ENCODE measurements at regions not wholly inside any gene's neighbourhood (a gene's known extent, or its start where the extent isn't known, plus 50 kb on each side); places are given as distances from the start of the nearest gene placed in this dataset.

- TF ChIP-seq, protein P1, sequence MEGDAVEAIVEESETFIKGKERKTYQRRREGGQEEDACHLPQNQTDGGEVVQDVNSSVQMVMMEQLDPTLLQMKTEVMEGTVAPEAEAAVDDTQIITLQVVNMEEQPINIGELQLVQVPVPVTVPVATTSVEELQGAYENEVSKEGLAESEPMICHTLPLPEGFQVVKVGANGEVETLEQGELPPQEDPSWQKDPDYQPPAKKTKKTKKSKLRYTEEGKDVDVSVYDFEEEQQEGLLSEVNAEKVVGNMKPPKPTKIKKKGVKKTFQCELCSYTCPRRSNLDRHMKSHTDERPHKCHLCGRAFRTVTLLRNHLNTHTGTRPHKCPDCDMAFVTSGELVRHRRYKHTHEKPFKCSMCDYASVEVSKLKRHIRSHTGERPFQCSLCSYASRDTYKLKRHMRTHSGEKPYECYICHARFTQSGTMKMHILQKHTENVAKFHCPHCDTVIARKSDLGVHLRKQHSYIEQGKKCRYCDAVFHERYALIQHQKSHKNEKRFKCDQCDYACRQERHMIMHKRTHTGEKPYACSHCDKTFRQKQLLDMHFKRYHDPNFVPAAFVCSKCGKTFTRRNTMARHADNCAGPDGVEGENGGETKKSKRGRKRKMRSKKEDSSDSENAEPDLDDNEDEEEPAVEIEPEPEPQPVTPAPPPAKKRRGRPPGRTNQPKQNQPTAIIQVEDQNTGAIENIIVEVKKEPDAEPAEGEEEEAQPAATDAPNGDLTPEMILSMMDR (IDR thresholded peaks at IDR 0.05; ENCODE audit: low read depth, low read length): no peak
- Histone ChIP-seq H3K4me3 (ENCODE audit: low read depth, low read length) (no peak overlapping the region), H3K27me3 (peaks cover 7% of the 10 kb centered on the region), H3K9me3 (no peaks in the 10 kb centered on the region; the same call in 1 of the 2 replicates), H3K36me3 (no peaks in the 10 kb centered on the region), H3K4me1 (no peaks in the 10 kb centered on the region)
- DNase-seq: no peak
Observed at GRCh38 chr15:98480844-98481243, 167.5 kb upstream of the IGF1R start.

DNA sequence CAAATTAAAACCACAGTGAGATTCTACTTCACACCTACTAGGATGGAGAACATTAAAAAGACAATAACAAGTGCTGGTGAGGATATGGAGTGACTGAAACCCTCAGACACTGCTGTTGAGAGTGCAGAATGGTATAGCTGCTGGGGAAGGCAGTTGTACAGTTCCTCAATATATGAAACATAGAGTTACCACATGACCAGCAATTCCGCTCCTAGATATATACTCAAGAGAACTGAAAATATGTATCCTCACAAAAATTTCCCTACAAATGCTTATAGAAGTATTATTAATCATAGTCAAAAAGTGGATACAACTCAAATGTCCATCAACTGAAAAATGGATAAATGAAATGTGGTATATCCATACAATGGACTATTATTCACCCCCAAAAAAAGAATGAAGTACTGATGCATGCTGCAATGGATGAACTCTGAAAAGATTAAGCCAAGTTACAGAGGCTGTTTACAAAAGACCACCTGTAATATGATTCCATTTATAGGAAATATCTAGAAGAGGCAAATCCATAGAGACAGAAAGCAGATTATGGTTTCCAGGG is 164.7 kb upstream of the IGF1R start:
- no peaks in the 10 kb centered on the region for H3K4me1 ChIP-seq
- no peaks in the 10 kb centered on the region; the same call in 1 of the 2 replicates for H3K9me3 ChIP-seq
- H3K4me3 ChIP-seq (ENCODE audit: low read depth, low read length): no peak overlapping the region
- H3K27me3 ChIP-seq: peaks cover 7% of the 10 kb centered on the region
- no peak for DNase-seq
- TF ChIP-seq, protein P1 (IDR thresholded peaks at IDR 0.05; ENCODE audit: low read depth, low read length): no peak
- H3K36me3 ChIP-seq: no peaks in the 10 kb centered on the region

GRCh38 chr15:98484914-98485313 is 163.4 kb upstream of the IGF1R start:
- Histone ChIP-seq H3K36me3 (no peaks in the 10 kb centered on the region), H3K4me1 (no peaks in the 10 kb centered on the region), H3K4me3 (ENCODE audit: low read depth, low read length) (no peak overlapping the region), H3K27me3 (peaks cover 7% of the 10 kb centered on the region), H3K9me3 (no peaks in the 10 kb centered on the region; the same call in 1 of the 2 replicates)
- TF ChIP-seq, protein P1 (IDR thresholded peaks at IDR 0.05; ENCODE audit: low read depth, low read length): no peak
- no peak for DNase-seq

DNA sequence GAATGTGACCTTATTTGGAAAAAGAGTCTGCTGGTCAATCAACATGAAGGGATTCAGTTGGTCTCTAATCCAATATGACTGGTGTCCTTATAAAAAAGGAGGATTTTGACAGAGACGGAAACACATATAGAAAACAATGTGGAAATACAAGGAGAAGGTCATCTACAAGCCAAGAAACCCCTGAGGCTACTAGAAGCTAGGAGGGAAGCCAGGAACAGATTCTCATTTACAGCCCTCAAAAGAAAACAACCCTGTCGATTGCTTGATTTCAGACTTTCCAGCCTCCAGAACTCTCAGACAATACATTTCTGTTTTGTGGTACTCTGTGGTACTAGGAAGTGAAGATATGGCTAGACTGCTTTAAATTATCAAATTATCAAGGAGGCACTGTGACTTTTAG is 162.9 kb upstream of the IGF1R start:
- no peak overlapping the region for H3K4me3 ChIP-seq (ENCODE audit: low read depth, low read length)
- H3K4me1 ChIP-seq: no peaks in the 10 kb centered on the region
- H3K36me3 ChIP-seq: no peaks in the 10 kb centered on the region
- no peaks in the 10 kb centered on the region; the same call in 1 of the 2 replicates for H3K9me3 ChIP-seq
- TF ChIP-seq, protein P1 (IDR thresholded peaks at IDR 0.05; ENCODE audit: low read depth, low read length): no peak
- peaks cover 7% of the 10 kb centered on the region for H3K27me3 ChIP-seq
- DNase-seq: no peak

- TF ChIP-seq, protein P1 (IDR thresholded peaks at IDR 0.05; ENCODE audit: low read depth, low read length): no peak
- no peak for DNase-seq
- Histone ChIP-seq H3K4me3 (ENCODE audit: low read depth, low read length) (no peak overlapping the region), H3K4me1 (no peaks in the 10 kb centered on the region), H3K36me3 (no peaks in the 10 kb centered on the region), H3K27me3 (no peaks in the 10 kb centered on the region; the same call in 1 of the 2 replicates), H3K9me3 (no peaks in the 10 kb centered on the region)
Observed at GRCh38 chr15:98493966-98494511, 154.3 kb upstream of the IGF1R start.

- no peak for DNase-seq
- H3K4me1 ChIP-seq: no peaks in the 10 kb centered on the region
- peaks cover 39% of the 10 kb centered on the region for H3K27me3 ChIP-seq
- no peaks in the 10 kb centered on the region for H3K36me3 ChIP-seq
- TF ChIP-seq, protein P1 (IDR thresholded peaks at IDR 0.05; ENCODE audit: low read depth, low read length): no peak
- H3K9me3 ChIP-seq: no peaks in the 10 kb centered on the region
- H3K4me3 ChIP-seq (ENCODE audit: low read depth, low read length): no peak overlapping the region
Observed at GRCh38 chr15:98501192-98501591, 147.1 kb upstream of the IGF1R start.

All from BE2C (cell line).